GM12891 (cell line): ENCODE measurements at regions not wholly inside any gene's neighbourhood (a gene's known extent, or its start where the extent isn't known, plus 50 kb on each side); places are given as distances from the start of the nearest gene placed in this dataset.

Experiments used
- POLR2AphosphoS5 ChIP-seq: IDR thresholded peaks from 2 replicates; pipeline ENCODE4 v1.6.1; 2011; ENCODE audit warnings: low read depth, low read length, control low read depth
- SPI1 ChIP-seq: IDR thresholded peaks from 2 replicates; pipeline ENCODE4 v1.6.1; 2011; ENCODE audit warnings: low read depth, low read length, control low read depth

DNA sequence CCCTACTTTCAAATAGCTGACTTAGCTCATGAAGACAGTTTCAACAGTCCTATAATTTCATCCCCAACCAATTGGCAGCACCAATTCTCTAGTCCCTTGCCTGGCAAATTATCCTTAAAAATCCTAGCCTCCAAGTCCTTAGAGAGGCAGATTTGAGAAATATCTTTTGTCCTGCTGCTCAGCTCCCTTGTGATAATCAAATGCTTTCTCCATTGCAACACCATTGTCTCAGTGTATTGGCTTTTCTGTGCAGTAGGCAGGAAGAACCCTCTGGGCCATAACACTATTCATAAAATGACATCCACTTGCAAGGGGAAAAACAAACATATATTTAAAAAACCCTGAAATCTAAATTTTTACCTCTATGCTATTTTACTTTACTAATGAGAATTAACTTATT is 89.6 kb downstream of the AASDHPPT start:
- TF ChIP-seq SPI1: no peak
- no peak for TF ChIP-seq POLR2AphosphoS5
